ENCODE measurements at regions not wholly inside any gene's neighbourhood (a gene's known extent, or its start where the extent isn't known, plus 50 kb on each side); places are given as distances from the start of the nearest gene placed in this dataset.

- TF ChIP-seq POLR2A (IDR thresholded peaks at IDR 0.05; ENCODE audit: low read depth, low read length) = no peak
- no peak for TF ChIP-seq TAF1 (IDR thresholded peaks at IDR 0.05; ENCODE audit: low read depth, low read length)
- no peak for TF ChIP-seq SPI1 (IDR thresholded peaks at IDR 0.05; ENCODE audit: low read depth, low read length)
- no peak for TF ChIP-seq POLR2AphosphoS5 (IDR thresholded peaks at IDR 0.05; ENCODE audit: low read depth, low read length)
- no peak for TF ChIP-seq PAX5 (IDR thresholded peaks at IDR 0.05; ENCODE audit: insufficient read depth, low read length, severe bottlenecking)
These were observed 121.8 kb upstream of the RUNX3 start for GRCh38 chr1:25051906-25052305.
